GM19395 (cell line): ENCODE measurements at regions not wholly inside any gene's neighbourhood (a gene's known extent, or its start where the extent isn't known, plus 50 kb on each side); places are given as distances from the start of the nearest gene placed in this dataset.

Experiments
- ATAC-seq: cut with Tn5 transposase; IDR thresholded peaks from one replicate; pipeline ENCODE4 v1.9.1; 2021; ENCODE audit warnings: mild to moderate bottlenecking, moderate library complexity; ENCODE audit not compliant: unreplicated experiment

DNA sequence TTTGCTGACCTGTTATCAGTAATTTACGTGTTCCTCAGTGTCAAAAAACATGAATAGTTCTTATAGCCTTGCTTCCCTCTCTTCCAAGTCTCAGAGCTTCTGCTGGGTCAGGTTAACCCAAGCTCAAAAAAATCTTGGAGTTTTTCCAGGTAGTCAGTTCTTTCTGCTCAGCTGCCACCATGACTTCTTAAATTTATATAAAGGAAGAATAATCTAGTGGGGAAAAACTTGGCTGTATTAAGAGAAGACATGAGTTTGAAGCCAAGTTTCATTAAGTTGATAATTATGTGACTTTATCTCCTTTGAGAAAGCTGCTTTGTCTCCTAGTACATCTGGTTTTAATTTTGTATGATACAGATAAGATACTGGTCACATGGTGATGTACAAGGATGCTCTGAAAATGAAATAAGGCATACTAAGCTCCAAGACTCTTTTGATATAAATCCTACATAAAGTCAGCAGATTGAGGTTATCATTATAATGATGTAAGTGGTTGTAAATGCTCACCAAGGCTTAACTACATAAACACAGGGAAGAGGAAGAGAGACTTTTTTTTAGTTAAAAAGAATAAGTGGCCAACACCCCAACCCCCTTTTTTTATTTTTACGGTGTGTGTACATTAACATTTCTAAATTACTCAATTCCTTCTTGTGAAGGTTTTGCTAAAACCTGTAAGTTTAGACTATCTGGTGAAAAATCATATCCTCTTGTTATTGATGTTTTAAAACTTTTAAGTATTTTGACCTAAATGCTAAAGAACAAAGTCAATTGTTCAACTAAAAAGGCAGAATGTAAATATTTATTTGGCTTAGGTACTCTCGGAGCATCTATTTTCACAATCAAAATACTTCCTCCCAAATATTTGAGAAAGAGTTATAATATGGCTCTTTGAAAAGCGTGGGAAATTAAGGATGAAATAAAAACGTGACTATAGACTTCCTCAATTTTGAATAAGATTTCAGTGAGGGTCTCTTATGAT lies 84.1 kb upstream of the SLC38A2 start:
- no peak for ATAC-seq

- no peak for ATAC-seq
These were observed 83.2 kb upstream of the SLC38A2 start for GRCh38 chr12:46455648-46456352.

DNA sequence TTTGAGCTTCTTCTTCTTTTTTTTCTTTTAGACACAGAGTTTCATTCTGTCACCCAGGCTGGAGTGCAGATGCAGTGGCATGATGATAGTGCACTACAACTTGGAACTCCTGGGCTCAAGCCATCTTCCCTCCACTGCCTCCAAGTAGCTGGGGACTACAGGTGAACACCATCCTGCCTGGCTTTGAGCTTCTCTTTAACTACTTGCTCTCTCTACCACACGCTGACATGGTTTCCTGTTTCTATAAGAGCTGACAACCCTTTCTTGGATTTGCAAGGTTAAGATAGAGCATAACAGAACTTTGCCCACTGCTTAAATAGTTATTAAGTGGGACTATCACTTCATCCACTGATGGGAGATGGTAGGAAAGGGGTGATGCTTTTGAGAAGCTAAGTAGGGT lies 82.4 kb upstream of the SLC38A2 start:
- ATAC-seq = no peak

DNA sequence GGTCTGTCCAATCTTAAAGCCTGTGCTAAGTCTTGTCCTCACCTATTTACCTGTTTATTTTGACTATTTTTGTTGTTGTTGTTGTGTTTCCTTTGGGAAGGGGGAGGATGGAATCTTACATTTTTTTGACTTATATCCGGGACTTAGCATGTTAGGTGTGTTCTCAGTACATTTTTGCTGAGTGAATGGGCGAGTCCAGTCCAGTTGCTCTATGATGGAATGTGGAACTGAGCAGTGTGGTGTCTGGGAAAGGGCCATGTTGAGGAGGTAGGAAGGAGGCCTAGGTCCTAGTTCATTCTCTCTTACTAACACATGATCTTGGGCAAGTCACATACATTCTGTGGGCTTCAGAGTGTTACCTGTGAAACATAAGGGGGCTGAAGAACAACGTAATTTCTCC lies 80.9 kb upstream of the SLC38A2 start:
- ATAC-seq = no peak

GRCh38 chr12:46452776-46453175 lies 80.2 kb upstream of the SLC38A2 start:
- no peak for ATAC-seq

GRCh38 chr12:46452061-46452615 lies 79.6 kb upstream of the SLC38A2 start:
- no peak for ATAC-seq

DNA sequence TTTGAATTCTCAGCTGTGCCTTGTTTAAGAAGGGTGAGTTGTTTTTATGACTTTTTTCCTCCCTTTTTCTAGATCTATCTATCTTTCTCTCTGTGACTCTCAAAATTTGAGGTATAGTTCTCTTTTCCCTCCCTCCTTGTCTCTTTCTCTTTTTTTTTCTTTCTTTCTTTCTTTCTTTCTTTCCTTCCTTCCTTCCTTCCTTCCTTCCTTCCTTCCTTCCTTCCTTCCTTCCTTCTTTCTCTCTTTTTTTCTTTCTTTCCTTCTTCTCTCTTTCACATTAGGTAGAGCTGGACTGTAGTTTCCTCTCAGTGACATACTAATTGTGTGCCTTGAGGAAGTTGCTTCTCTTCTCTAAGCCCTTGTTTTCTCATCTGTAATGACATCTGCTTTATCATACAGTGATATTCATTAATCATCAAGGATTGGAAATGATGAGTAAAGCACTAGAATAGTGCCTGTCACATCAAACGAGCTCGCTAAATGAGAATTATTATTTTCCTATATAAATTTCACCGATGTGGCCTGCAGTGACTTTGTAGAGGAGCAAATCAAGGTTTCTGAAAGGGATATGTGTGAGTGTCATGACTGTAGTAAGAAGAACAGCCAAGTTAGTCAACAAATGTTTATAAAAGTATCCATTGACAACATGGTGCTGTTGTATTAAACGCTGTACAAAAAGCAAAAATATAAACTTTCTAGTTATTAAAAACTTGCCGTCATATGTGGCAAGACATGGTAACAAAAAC lies 78.9 kb upstream of the SLC38A2 start:
- ATAC-seq = no peak

DNA sequence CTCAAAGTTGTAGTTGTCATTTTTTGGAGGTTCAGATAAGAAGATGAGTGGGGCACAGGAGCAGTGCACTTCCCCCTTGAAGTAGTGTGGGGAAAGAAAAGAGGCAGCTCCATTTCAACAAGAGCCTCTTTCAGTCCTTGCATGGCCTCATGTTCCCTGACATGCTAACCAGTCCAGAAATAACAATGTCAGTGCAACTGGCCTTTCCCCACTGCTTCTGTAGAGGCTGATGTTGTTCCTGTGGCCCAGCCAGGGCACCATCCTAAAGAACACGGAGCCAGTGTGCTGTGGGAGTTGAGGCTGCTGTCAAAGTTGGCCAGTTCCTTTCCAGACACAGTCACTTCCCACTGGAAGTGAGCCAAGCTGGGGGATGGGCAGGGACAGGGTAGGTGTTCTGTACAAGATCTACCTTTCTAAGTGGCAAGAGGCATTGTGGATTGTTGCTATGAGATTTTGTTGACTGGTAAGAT lies 77.7 kb upstream of the SLC38A2 start:
- ATAC-seq = no peak

- no peak for ATAC-seq
These were observed 77.3 kb upstream of the SLC38A2 start for GRCh38 chr12:46449856-46450255.

- no peak for ATAC-seq
These were observed 76.7 kb upstream of the SLC38A2 start for GRCh38 chr12:46449316-46449715.

DNA sequence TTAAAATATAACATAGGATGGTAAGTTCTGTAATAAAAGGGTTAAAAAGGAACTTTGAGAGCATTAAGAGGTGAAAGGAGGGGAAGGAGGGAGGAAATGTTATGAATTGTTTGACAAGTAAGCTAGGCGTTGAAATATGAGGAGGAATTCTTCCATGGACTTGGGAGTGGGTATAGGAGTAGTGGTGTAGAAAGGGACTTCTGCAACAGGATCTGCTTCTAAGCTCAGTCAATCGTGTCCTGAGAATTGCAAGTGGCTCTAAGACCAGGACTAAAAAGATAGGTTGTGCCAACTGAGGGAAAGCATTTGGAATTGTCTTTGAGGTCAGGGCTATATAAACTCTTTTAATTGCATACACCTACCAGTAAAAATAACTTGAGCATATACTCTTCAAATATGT lies 74.1 kb upstream of the SLC38A2 start:
- ATAC-seq = no peak

GRCh38 chr12:46445551-46446235 lies 73.1 kb upstream of the SLC38A2 start:
- ATAC-seq = no peak

DNA sequence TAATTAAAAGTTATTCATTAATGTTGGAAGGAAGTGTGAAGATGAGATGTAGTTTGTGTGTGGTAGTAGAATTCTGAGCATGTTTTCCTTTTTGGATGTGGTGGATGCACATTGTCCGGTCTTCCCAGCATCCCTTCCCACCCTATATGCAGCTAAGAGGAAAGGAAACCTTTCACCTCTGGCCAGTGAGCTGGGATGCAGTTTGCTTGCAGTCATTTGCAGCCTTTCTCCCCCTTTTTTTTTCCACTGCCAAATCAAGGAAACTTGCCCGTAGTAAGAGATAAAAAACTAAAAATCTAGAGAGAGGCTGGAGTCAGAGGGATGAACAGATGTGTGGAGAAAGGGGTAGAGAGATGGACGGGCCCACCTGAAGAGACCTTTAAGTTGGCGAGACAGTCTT lies 72.5 kb upstream of the SLC38A2 start:
- ATAC-seq = no peak

DNA sequence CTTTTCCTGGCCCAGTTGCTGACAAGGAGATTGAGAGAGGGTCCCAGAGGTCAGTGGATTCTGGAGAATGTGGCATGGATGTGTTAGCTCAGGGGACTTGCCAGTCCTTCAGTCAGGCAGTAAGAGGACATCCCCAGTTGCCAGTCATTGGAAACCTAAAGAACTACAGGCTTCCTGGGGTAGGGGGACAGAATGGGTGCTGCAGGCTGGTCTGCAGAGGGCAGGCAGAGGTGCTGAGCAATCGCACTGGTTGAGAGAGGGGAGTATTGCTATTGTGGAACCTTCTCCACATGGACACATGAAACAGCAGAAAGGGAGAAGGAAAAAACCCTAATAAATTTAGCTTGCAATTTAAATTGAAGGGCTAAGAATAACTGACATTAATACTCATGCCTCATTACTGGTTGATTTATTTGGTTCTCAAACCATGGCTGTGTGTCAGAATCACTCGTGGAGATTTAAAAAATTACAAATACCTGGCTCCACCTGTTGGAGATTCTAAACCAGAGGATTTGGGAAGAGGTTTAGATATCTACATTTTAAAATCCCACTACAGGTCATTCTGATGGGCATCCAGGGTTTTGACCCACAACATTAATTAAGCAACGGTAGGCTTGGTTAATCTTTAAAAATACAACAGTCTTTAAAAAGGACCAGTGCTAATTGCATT lies 71.2 kb upstream of the SLC38A2 start:
- ATAC-seq = no peak

GRCh38 chr12:46442738-46443137 lies 70.2 kb upstream of the SLC38A2 start:
- ATAC-seq = no peak

GRCh38 chr12:46442239-46442638 lies 69.7 kb upstream of the SLC38A2 start:
- no peak for ATAC-seq

GRCh38 chr12:46439793-46440511 lies 67.4 kb upstream of the SLC38A2 start:
- ATAC-seq = no peak

DNA sequence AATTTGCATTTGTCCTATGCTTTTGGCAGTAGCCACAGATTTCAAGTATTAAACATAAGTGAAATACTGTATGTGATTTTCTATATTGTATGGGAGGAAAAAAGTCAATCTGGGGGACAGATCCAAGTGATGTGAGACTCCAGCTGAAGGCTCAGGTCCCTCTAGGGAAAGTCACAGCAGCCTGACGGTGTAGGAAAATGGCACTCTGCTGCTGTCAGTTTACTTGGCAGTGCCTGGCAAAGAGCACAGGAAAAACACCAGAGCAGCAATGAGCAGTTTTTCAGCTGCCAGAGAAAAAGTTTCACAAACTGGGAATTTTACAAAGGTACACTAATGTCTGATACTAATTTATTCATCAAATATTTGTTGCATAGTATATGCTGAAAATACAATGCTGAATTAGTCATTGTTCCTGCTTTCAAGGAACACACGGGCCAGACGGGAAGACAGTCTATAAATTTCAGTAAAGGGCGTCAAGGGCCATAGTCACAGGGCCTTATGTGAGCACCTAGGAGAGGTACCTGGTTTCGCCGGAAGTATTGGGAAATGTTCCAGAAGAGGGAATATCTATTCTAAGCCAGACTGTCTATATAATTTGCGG lies 66.2 kb upstream of the SLC38A2 start:
- ATAC-seq = no peak

DNA sequence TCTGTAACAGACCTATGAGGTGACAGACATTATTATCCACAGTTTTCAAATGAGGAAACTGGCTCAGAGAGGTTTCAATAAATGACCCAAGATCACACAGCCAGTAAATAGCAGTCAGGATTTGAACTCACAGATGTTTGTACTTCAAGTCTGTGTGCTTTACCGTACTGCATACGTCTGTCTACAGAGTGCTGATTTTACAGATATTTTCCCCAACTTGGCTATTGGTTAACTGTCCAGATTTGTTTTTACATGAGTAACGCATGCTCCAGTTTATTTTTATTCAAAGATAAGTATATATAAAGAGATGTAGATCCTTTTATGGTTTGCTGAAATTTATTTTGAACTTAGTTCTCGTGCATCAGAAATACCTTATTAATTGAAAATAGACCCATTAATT lies 65.7 kb upstream of the SLC38A2 start:
- ATAC-seq = no peak
